ENCODE measurements at regions not wholly inside any gene's neighbourhood (a gene's known extent, or its start where the extent isn't known, plus 50 kb on each side); places are given as distances from the start of the nearest gene placed in this dataset.

GRCh38 chr2:104420953-104421352 lies 433.0 kb upstream of the POU3F3 start:
- intact Hi-C loops (cut with DNase I; ENCODE audit: low total_unique reads): no loop called here
- H3K4me3 ChIP-seq (ENCODE audit: low read depth, poor library complexity, severe bottlenecking): no peak overlapping the region
- DNase-seq (ENCODE audit: low spot score in 2 of 2): no peak
- WGBS, 2 donors: 87 to 89% methylated on average over 3 of the region's 3 CpGs
- no peak for TF ChIP-seq POLR2A (IDR thresholded peaks at IDR 0.05)
- TF ChIP-seq CTCF (IDR thresholded peaks at IDR 0.05): no peak

GRCh38 chr2:104425850-104426595 lies 427.9 kb upstream of the POU3F3 start:
- 62 to 63% methylated on average over 3 of the region's 3 CpGs for whole genome bisulfite sequencing, 2 donors
- no peak overlapping the region for H3K4me3 ChIP-seq (ENCODE audit: low read depth, poor library complexity, severe bottlenecking)
- TF ChIP-seq CTCF (IDR thresholded peaks at IDR 0.05) (no peak), POLR2A (IDR thresholded peaks at IDR 0.05) (no peak)
- intact Hi-C loops (cut with DNase I; ENCODE audit: low total_unique reads): no loop called here
- no peak for DNase-seq (ENCODE audit: low spot score in 2 of 2)

DNA sequence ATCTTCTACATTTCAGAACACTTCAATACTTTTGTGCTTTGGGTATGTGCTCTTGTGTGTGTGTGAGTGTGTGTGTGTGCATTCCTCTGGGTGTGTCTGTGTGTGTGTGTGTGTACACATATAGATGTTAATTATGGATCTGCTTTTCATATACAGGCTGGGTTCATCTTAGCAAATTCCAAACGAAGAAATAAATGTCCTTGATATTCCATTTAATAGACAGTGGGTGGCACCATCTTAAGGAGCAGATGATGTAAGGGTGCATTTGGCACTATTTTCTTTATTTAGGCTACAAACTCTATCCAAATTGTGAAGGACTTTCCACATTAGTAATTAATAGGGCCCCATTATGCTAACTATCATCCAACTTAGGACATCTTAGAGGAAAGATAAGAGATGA lies 425.8 kb upstream of the POU3F3 start:
- 32 to 53% methylated on average over 1 of the region's 1 CpG for WGBS, 2 donors
- no peak for DNase-seq (ENCODE audit: low spot score in 2 of 2)
- intact Hi-C loops (cut with DNase I; ENCODE audit: low total_unique reads): no loop called here
- H3K4me3 ChIP-seq (ENCODE audit: low read depth, poor library complexity, severe bottlenecking): no peak overlapping the region
- no peak for TF ChIP-seq POLR2A (IDR thresholded peaks at IDR 0.05)
- TF ChIP-seq CTCF (IDR thresholded peaks at IDR 0.05): no peak

DNA sequence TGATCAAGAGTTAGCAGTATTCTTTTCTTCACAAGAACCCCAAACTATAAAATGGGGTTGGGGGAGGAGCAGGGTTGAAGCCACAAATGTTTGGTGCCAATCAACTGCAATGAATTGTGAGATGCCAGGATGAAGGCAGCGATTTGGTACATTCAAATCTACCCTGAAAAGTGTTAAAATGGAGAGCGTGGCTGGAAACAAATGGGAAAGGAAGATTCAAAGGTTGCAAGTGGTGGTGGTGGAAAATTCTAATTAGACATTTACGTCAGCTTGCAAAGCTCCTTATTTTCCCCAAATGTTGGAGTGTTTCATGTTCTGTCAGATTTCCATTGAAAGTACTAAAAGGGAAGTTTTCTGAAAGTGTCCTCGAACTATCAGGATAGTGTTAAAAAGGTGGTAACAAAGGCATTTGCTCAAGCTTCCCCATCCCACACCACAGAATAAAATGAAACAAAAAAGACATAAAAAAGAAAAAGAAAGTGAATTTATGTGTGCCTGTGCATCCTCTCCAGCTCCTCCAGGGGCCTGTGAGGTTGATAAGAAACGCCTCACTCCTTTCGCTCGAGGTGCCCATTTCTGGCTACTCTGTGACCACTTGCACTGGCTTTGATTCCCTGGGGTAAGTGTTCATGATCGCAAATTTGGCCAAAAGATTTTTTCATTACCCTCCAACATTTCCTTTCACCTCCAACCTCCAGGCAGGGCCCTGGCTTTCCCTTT lies 424.1 kb upstream of the POU3F3 start:
- intact Hi-C loops (cut with DNase I; ENCODE audit: low total_unique reads): no loop called here
- no peak overlapping the region for H3K4me3 ChIP-seq (ENCODE audit: low read depth, poor library complexity, severe bottlenecking)
- DNase-seq (ENCODE audit: low spot score in 2 of 2): no peak
- no peak for TF ChIP-seq POLR2A (IDR thresholded peaks at IDR 0.05)
- TF ChIP-seq CTCF (IDR thresholded peaks at IDR 0.05): no peak
- WGBS, 2 donors: 90% methylated on average over 8 of the region's 8 CpGs

DNA sequence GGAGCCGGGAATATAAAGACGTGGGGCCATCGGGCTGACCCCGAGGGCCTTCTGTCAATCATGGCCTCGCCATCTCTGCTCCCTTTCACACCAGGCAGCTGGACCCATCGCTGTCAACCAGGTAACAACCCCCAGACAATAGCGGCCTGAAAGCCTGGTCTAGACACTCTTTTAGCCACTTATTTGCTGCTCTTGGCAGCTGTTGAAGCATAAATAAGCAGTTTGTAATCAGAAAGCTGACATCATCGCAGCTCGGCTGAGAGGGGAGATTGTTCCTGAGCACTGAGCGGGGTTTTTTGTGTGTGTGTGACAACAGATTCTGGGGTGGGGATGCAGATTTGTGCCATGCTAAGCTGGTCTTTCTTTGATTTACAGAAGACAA lies 423.6 kb upstream of the POU3F3 start:
- no peak overlapping the region for H3K4me3 ChIP-seq (ENCODE audit: low read depth, poor library complexity, severe bottlenecking)
- WGBS, 2 donors: 85 to 87% methylated on average over 10 of the region's 10 CpGs
- TF ChIP-seq POLR2A (IDR thresholded peaks at IDR 0.05) (no peak), CTCF (IDR thresholded peaks at IDR 0.05) (no peak)
- intact Hi-C loops (cut with DNase I; ENCODE audit: low total_unique reads): no loop called here
- no peak for DNase-seq (ENCODE audit: low spot score in 2 of 2)

All from lower leg skin (tissue), 4 donors.